Endodermal cell (in vitro differentiated cells): ENCODE measurements at regions not wholly inside any gene's neighbourhood (a gene's known extent, or its start where the extent isn't known, plus 50 kb on each side); places are given as distances from the start of the nearest gene placed in this dataset.
"Not testable (repeated sequence)": the region's sequence is repeated elsewhere in the genome, so short reads cannot be mapped to it uniquely, and the experiment has no call there.

Experiments
- DNase-seq: peaks from one replicate; pipeline ENCODE4 v3.0.0-alpha.2; 2017
- H3K27ac ChIP-seq: 2 replicates; pipeline ENCODE4 v1.5.1; 2013; ENCODE audit warnings: mild to moderate bottlenecking, low read depth, low read length, moderate library complexity
- H3K27me3 ChIP-seq: 2 replicates; pipeline ENCODE4 v1.6.1; 2013; ENCODE audit warnings: mild to moderate bottlenecking, low read length, moderate library complexity; ENCODE audit not compliant: insufficient read depth, control insufficient read depth, poor library complexity, severe bottlenecking
- H3K36me3 ChIP-seq: 2 replicates; pipeline ENCODE4 v1.7.0; 2013; ENCODE audit warnings: mild to moderate bottlenecking, low read length, moderate library complexity; ENCODE audit not compliant: control insufficient read depth, insufficient read depth
- H3K4me1 ChIP-seq: one replicate; pipeline ENCODE4 v1.7.0; 2013; ENCODE audit warnings: low read length; ENCODE audit not compliant: control insufficient read depth, insufficient read depth
- H3K4me3 ChIP-seq: 2 replicates; pipeline ENCODE4 v1.5.1; 2013; ENCODE audit warnings: mild to moderate bottlenecking, low read length, moderate library complexity
- H3K9ac ChIP-seq: 2 replicates; pipeline ENCODE4 v1.6.1; 2013; ENCODE audit warnings: mild to moderate bottlenecking, low read length, moderate library complexity; ENCODE audit not compliant: poor library complexity, severe bottlenecking; ENCODE audit errors: extremely low read depth
- H3K9me3 ChIP-seq: 2 replicates; pipeline ENCODE4 v1.6.1; 2013; ENCODE audit warnings: mild to moderate bottlenecking, low read length, moderate library complexity; ENCODE audit not compliant: control insufficient read depth
- H3K27ac Mint-ChIP-seq: 2 replicates; pipeline ENCODE4 v1.8.0; 2020; ENCODE audit warnings: mixed read lengths
- H3K27me3 Mint-ChIP-seq: 2 replicates; pipeline ENCODE4 v1.8.0; 2021; ENCODE audit warnings: mild to moderate bottlenecking, mixed read lengths; ENCODE audit not compliant: insufficient read depth
- H3K36me3 Mint-ChIP-seq: 2 replicates; pipeline ENCODE4 v1.8.0; 2020; ENCODE audit warnings: low read depth, mixed read lengths
- H3K4me1 Mint-ChIP-seq: 2 replicates; pipeline ENCODE4 v1.8.0; 2020; ENCODE audit warnings: mixed read lengths
- H3K4me3 Mint-ChIP-seq: 2 replicates; pipeline ENCODE4 v1.8.0; 2020; ENCODE audit warnings: mild to moderate bottlenecking, moderate library complexity, mixed read lengths
- H3K9me3 Mint-ChIP-seq: 2 replicates; pipeline ENCODE4 v1.8.0; 2020; ENCODE audit warnings: mild to moderate bottlenecking, mixed read lengths
- CTCF ChIP-seq: fragments of 200-600 bp; sonication (generic); conservative IDR thresholded peaks from 2 replicates; pipeline ENCODE4 v1.5.0; 2021; ENCODE audit warnings: antibody characterized with exemption, mild to moderate bottlenecking
- WGBS, 2 experiments: methylation state at CpG; one replicate each; pipeline versions ENCODE4 v1.1.5 to v1.1.7; 2013; ENCODE audit warnings: missing lambda C conversion rate in 2 of 2, mixed read lengths in 1 of 2; ENCODE audit not compliant: insufficient coverage in 1 of 2, insufficient read length in 1 of 2; 5-methylcytosine and 5-hydroxymethylcytosine counted together

- TF ChIP-seq CTCF, result no peak
- H3K36me3 ChIP-seq, result no peaks in the 10 kb centered on the region
- H3K4me1 ChIP-seq, result no peaks in the 10 kb centered on the region
- no peak overlapping the region for H3K9ac ChIP-seq
- H3K27me3 Mint-ChIP-seq, result no peaks in the 10 kb centered on the region
- H3K4me1 Mint-ChIP-seq, result peaks cover 10% of the 10 kb centered on the region
- H3K36me3 Mint-ChIP-seq, result peaks cover 44% of the 10 kb centered on the region
- H3K27me3 ChIP-seq, result no peaks in the 10 kb centered on the region
- H3K4me3 Mint-ChIP-seq, result no peak overlapping the region
- H3K27ac ChIP-seq, result no peak overlapping the region
- peaks cover 60% of the 10 kb centered on the region for H3K9me3 ChIP-seq
- H3K9me3 Mint-ChIP-seq, result peaks cover 89% of the 10 kb centered on the region
- WGBS, 2 experiments, result 100% methylated on average over 1 of the region's 1 CpG; no CpG with 5 or more reads in 1 of the 2 experiments
- no peak for DNase-seq
- peak overlapping the region; percentile 64 for H3K4me3 ChIP-seq
- no peak overlapping the region for H3K27ac Mint-ChIP-seq
These were observed 105.7 kb downstream of the RTP4 start for GRCh38 chr3:187473778-187474406.

- Mint-ChIP-seq H3K27ac (peak overlapping the region; percentile 97), H3K9me3 (peaks cover 31% of the 10 kb centered on the region), H3K4me3 (peak overlapping the region; percentile 35), H3K36me3 (peaks cover 21% of the 10 kb centered on the region), H3K4me1 (peaks cover 41% of the 10 kb centered on the region)
- H3K4me3 ChIP-seq, H3K27me3 ChIP-seq, H3K9ac ChIP-seq, H3K27ac ChIP-seq, H3K36me3 ChIP-seq, H3K27me3 Mint-ChIP-seq, H3K4me1 ChIP-seq, H3K9me3 ChIP-seq: not testable (repeated sequence)
- WGBS, 2 experiments, result 11 to 30% methylated on average over 2 to 7 of the region's 7 CpGs
- peak; percentile 72 for DNase-seq
These were observed 98.1 kb downstream of the RTP4 start for GRCh38 chr3:187466306-187466705.

- Mint-ChIP-seq H3K36me3 (peaks cover 15% of the 10 kb centered on the region), H3K4me1 (peaks cover 45% of the 10 kb centered on the region), H3K27me3 (no peaks in the 10 kb centered on the region), H3K27ac (peak overlapping the region; percentile 97), H3K4me3 (no peak overlapping the region), H3K9me3 (peaks cover 23% of the 10 kb centered on the region)
- DNase-seq, result peak; percentile 60
- H3K27ac ChIP-seq, result no peak overlapping the region
- no peak for TF ChIP-seq CTCF
- peaks cover 7% of the 10 kb centered on the region for H3K9me3 ChIP-seq
- 18 to 46% methylated on average over 2 to 4 of the region's 4 CpGs for WGBS, 2 experiments
- no peak overlapping the region for H3K9ac ChIP-seq
- peaks cover 5% of the 10 kb centered on the region for H3K4me1 ChIP-seq
- no peaks in the 10 kb centered on the region for H3K36me3 ChIP-seq
- no peak overlapping the region for H3K4me3 ChIP-seq
- H3K27me3 ChIP-seq, result no peaks in the 10 kb centered on the region
These were observed 97.3 kb downstream of the RTP4 start for GRCh38 chr3:187465503-187465902.

- H3K27ac Mint-ChIP-seq, result no peak overlapping the region
- peaks cover 40% of the 10 kb centered on the region for H3K4me1 Mint-ChIP-seq
- H3K9me3 Mint-ChIP-seq, result peaks cover 15% of the 10 kb centered on the region
- H3K4me1 ChIP-seq, result peaks cover 5% of the 10 kb centered on the region
- no peak for TF ChIP-seq CTCF
- H3K27me3 ChIP-seq, result no peaks in the 10 kb centered on the region
- H3K27ac ChIP-seq, result no peak overlapping the region
- no peak for DNase-seq
- H3K36me3 Mint-ChIP-seq, result peaks cover 7% of the 10 kb centered on the region
- WGBS, 2 experiments, result 94 to 95% methylated on average over 2 to 4 of the region's 4 CpGs
- H3K9ac ChIP-seq, result no peak overlapping the region
- H3K36me3 ChIP-seq, result no peaks in the 10 kb centered on the region
- H3K27me3 Mint-ChIP-seq, result no peaks in the 10 kb centered on the region
- H3K9me3 ChIP-seq, result peaks cover 7% of the 10 kb centered on the region
- no peak overlapping the region for H3K4me3 Mint-ChIP-seq
- H3K4me3 ChIP-seq, result no peak overlapping the region
These were observed 96.5 kb downstream of the RTP4 start for GRCh38 chr3:187464682-187465081.
